ENCODE measurements at regions not wholly inside any gene's neighbourhood (a gene's known extent, or its start where the extent isn't known, plus 50 kb on each side); places are given as distances from the start of the nearest gene placed in this dataset.
A peak's percentile ranks its signal among the peaks of the same experiment; 100 is the strongest.
"Not testable (repeated sequence)": the region's sequence is repeated elsewhere in the genome, so short reads cannot be mapped to it uniquely, and the experiment has no call there.

GRCh38 chr1:221867003-221867402, 125.1 kb upstream of the DUSP10 start:
- no peak for DNase-seq

DNA sequence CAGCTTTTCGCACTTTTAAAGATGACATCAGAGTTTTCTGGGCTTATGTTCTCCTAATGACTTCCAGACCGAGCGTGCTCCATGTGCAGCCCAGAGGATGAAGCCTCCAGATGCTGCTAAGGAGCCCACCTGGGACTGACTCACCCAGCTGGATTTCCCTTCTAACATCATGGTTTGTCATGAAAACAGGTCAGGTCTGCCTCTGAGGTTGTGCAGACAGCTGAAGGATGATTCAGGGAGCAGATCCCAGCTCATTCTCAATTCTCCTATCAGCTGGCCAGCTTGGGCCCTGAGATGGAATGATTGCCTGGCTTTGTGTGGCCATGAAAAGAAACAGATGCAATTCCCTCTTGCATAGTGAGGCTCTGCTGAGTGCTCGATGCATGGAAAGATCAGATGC, 123.9 kb upstream of the DUSP10 start:
- DNase-seq = no peak

DNA sequence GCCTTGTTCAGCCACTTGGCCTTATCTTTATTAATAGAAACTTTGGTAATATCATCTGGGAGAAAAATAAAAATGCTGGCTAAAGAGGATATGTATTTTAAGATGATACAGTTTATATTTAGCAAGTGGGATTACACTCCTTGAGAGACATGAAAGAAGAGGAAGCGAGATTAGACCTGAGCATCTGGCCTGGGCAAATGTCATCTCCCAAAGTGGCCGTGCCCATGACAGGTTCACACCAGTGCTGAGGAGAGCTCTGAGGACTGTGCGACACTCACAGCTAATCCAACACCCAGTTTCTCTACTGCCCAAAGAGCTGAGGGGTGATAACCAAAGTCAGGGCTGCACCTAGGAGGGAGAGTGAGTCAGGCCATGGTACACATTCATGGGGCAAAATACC, 121.7 kb upstream of the DUSP10 start:
- no peak for DNase-seq

DNA sequence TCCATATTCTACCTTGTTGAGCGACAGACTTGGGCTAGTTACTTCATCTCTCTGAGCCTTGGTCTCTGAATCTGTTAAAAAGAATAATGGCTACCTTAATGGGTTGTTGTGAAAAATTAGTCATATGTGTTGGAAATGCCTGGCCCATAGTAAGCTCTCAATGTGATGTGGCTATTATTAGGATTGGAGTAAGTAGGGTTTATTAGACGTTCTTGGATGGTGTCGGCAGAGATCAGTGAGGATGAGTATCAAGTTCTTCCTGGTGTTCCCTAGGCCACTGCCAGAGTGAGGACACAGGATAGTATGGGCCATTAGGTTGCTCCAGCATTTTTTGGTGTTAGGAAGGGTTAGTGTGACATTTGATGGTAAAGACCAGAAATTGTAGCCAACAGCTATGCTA, 121.1 kb upstream of the DUSP10 start:
- DNase-seq = no peak

DNA sequence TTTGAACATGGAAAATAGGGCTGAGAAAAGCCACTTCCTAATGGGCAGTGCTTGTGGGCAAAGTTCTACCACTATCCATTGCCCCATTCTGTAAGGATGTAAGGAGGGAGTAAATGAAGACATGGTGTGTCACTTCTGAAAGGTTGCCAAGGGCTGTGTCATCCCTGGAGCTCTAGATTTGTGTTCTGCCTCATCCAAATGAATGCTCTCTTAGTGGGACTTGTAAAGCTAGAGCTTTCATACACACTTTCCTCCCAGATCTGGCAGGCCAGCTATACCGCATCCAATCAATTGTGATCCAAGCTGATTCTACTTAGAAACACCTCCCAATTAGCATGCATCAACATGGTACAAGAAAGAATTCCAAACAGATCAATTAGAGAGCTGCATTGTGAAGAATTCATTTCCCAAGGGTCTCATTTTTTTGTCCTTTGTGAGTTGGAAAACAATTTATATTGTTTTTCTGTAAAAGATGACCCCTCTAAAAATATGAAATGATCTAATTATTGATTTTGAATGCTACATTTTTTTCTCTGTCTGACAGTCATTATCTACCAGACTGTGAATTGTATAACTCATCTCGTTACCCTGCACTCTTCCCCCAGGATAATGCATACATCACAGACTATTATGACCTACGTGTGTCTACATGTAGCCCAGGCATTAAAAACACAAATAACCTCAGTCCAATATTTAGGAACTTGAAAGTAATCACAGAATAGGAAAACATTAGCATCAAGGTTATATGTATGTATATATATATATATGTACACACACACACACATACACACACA, 117.1 kb upstream of the DUSP10 start:
- no peak for DNase-seq

DNA sequence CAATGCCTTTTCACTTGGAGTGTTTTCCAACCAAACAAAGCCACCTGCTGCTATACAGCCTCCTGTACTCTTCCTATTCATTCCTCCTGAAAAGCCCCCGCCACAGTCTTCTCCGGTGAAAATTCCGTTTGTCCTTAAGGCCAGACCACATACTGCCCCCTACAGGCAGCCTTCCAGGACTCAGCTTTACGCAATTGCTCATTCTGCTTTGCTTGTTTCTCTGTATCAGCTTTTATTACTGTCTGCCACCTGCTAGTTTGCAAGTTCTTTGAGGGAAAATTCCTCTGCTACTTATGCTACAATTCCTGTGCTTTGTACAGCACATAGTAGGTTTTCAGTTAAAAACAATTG, 115.2 kb upstream of the DUSP10 start:
- not testable (repeated sequence) for DNase-seq

DNA sequence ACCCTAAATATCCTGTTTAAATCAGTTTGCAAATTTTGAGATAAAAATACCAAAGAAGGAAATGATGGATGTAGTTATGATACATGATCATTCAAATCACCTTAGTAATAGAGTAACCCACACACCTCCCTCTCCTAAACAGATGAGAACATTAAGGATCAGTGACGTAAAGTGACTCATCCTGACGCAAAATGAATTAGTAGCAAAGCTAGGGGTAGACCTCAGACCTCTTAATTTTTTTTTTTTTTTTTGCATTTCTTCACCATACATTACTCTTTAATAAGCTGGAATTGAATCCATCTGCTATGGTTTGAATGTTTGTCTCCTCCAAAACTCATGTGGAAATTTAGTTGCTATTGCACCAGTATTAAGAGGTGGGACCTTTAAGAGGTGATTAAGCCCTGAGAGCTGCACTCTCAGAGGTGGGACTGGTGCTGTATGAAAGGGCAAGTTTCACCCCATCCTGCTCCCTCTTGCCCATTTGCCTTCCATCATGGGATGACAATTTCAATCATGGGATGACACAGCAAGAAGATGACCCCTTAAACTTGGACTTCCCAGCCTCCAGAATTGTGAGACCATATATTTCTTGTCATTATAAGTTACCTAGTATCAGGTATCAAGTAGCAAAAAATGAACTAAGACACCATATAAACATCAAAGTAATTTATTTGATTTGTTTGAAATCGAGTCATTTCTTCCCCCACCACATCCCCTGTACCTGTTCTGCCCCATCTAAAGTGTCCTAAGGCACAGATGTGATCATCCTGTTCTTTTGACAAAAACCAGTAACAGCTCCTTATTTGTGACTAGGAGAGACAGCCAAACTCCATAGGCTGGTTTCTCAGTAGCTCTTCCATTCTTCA, 114.6 kb upstream of the DUSP10 start:
- no peak for DNase-seq

- no peak for DNase-seq
Observed at GRCh38 chr1:221855156-221855555, 113.3 kb upstream of the DUSP10 start.

DNA sequence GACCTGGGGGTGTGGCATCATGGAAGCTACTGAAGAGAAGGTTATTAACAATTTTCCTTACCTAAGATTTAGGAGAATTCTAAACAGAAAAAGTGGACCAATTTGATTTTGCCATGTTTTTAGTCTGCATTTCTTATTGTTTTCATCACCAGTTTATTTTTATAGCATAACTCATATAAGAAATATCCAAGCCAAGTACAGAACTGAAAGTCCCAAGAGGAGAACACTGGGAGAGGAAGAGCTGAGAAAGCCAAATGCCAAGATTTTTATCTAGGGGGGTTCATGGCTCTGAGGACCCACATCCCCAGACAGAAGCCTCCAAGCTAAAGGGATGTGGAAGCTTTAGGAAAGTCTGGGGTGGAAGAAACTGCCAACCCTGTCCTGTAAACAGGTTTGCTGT, 109.4 kb upstream of the DUSP10 start:
- DNase-seq = no peak

DNA sequence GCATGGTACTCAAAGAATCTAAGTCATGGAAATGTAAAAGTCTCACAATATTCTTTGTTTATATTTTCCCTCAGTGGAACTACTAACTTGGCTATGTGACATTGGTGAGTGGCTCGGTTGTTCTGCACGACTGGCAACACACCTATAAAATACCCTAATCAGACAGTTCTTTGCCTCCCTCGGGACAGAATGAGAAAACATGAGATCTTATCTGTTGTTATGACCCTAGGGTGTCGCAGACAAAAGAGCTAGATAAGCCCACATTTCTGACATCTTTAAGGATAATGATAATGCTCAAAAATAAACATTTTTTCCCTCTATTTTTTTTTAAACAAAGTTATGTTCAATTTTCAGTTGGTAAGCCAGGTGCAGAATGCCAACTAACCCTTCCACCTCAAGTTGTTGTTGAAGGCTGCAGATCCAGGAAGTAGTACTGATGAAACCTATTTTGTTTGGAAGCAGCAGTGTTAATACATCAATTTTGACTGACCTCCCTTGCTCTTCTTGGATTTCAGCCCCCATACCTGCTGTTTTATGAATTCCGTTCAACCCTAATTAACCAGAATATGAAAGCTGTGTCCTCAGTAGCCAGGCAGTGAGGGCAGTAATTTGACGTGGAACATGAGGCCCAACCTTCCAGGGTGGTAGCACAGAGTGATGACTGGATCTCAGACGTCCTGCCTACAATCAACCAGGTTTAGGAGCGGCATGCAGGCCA, 108.7 kb upstream of the DUSP10 start:
- no peak for DNase-seq

- DNase-seq = no peak
Observed at GRCh38 chr1:221849897-221850296, 108.0 kb upstream of the DUSP10 start.

DNA sequence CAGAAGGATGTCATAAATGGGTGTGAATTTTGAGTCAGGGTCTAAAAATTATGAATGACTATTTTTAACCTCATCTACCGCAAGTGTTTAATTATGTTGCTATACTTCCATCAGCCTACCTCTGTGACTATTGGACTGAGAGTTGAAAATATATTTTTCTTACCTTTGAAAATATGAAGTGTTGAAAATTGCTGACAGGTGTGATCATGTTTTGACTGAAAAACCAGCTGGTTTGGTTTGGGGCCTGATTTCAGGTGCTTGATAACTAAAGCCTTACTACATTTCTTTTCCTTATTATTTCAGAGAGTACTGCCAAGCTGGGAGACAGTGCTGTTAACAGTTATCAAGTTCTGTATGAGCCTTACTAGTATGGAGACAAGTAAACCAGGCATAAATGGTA, 107.2 kb upstream of the DUSP10 start:
- DNase-seq = no peak

DNA sequence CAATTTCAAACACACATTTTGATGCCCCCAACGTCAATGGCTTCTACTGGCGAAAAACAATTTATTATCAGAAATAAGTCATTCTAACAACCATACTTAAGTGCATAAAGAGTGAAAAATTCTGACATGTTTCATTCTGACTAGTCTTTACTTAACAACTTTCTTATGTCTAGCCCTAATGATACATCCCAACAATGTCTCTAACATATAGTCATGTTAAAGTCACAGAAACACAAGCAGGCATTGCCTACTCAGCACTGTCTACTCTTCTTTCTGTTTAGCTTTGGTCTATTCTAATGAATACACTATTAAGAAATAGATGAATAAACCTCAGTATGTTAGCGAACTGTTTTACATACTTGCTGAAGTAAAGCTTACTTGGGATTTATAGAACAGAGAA, 105.8 kb upstream of the DUSP10 start:
- DNase-seq = no peak

- no peak for DNase-seq
Observed at GRCh38 chr1:221845650-221846371, 103.9 kb upstream of the DUSP10 start.

DNA sequence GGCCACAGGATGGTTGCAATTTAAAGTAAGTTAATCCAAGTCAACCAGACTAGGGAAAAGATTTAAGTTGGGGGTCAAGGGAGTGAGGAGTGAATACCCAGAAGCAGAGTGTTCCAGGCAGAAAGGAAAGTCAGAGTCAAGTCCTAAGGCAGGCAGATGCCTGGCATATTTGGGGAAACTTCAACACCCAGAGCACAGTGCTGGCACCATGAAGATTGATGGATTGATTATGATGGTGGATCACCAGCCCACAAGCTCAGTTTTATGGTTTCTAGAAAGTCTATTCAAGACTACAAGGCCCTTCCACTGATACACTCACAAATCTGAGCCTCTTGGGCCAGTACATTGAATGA, 100.1 kb upstream of the DUSP10 start:
- DNase-seq = no peak

DNA sequence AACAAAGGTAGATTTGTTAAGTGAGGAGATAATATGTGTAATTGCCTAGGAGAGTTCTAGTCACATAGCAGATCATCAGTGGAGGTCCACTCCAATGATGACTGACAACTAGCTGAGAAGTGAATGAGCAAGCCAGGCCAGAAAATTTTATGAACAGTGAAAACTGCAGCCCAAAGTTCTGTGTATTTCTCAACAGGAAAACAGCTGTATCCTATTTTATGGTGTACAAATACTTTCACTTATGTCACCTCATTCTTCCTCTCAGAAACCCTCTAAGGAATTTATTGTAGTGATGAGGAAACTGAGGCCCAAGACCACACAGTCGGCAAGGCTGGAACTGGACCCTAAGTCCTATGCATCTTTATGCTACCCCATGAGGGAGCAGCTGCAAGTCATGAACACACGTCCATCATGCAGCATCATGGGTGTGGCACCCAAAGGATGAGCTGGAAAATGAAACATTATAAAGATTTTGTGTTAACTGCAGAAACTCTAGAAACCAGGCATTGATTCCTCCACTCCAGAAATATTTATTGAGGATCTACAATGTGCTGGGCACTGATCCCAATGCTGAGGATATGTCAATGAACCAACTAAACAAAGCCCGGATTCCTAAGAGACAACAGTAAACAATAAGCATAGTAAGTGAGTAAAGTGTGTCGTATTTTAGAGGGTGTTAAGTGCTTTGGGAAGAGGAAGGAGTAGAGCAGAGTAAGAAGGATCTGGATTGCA, 99.5 kb upstream of the DUSP10 start:
- no peak for DNase-seq

GRCh38 chr1:221840511-221841243, 98.8 kb upstream of the DUSP10 start:
- no peak for DNase-seq

DNA sequence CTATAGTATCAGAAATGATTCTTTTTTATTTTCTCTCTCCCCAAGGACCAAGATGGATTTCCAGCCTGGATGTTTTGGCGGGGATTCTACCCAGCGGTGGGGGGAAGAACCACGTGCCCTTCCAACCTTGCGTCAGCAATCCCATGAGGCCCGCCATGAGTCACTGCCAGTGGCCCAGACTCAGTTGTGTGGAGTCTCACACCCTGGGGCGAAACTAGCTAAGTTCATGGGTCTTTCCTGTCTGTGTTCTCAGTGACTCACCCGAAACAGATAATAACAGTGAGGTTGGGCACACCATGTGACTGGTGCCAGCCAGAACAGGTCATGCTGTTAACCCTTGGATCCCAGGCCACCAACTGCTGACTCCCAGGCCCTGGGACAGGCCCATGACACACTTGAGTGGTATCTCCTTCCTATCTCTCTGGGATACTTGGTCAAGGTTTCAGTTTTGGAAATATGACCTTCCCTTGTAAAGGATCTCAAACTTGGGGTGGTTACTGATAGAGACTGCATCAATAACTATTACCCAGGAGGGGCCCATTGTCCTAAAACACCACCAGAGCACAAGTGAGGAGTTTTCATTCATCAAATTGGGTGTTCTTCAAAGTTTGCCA, 98.0 kb upstream of the DUSP10 start:
- DNase-seq = peak; percentile 68

GRCh38 chr1:221839321-221839720, 97.4 kb upstream of the DUSP10 start:
- no peak for DNase-seq

GRCh38 chr1:221837896-221838295, 96.0 kb upstream of the DUSP10 start:
- no peak for DNase-seq

Data from activated CD4-positive, CD25-positive, alpha-beta regulatory T cell treated with anti-CD3 and anti-CD28 coated beads, Interleukin-2, amount 50 U/mL, for 72 hours (primary cell).